ENCODE measurements at regions not wholly inside any gene's neighbourhood (a gene's known extent, or its start where the extent isn't known, plus 50 kb on each side); places are given as distances from the start of the nearest gene placed in this dataset.

DNA sequence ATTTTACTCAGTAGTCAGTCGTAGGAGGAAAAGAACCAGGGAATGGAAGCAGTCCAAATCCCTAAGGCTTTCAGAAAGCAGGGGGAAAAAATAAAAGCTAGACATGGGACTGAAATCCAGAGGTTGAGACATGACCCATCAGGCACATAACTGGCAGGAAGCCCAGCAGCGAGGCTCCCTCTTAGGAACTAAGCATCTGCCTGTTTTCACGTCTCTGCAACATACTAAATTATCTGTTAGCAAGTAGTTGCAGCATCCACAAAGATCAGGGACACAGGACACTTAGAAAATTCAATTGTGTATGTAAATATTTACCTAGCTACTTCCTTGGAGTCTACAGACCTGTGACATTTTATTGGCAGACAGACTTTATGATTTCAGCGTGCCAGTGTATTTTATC is 118.0 kb upstream of the EDNRA start:
- Histone ChIP-seq H3K9me3 (no peaks in the 10 kb centered on the region), H3K36me3 (no peaks in the 10 kb centered on the region), H3K4me1 (peaks cover 0 to 33% (median 23%) of the 10 kb centered on the region in 4 donors), H3K27ac (peak overlapping the region in 3 of 4 donors; percentile 62 to 80 (median 73)), H3K27me3 (no peaks in the 10 kb centered on the region), H3K4me3 (no peak overlapping the region)
- TF ChIP-seq CTCF (IDR thresholded peaks at IDR 0.05) (no peak), POLR2A (IDR thresholded peaks at IDR 0.05) (no peak), EP300 (IDR thresholded peaks at IDR 0.05) (peak in 1 of 2 donors; percentile 17)
- 22 to 23% methylated on average over 4 of the region's 4 CpGs for WGBS, 2 donors
- DNase-seq (ENCODE audit: low spot score in 2 of 2) = peak; percentile 46 to 53

DNA sequence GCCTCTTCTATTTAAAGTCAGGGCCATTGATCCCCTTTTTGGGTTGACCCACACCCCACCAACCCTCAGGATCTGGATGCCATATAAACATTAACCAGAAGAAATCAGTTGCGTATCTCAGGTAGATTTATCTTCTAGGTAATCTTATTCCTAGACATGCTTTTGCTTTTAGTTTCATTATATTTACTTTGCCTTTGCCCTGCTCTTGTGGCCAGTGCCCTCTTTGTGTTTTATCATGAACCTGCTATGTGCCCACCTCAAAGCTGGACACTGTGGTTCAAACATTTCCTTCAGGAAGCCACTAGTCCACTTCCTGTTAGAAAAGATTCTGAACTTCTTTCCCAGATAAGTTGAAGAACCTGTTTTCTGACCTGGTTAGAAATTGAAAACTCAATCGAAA is 117.4 kb upstream of the EDNRA start:
- WGBS, 2 donors = 88 to 94% methylated on average over 2 of the region's 2 CpGs
- H3K4me1 ChIP-seq = peaks cover 0 to 33% (median 23%) of the 10 kb centered on the region in 4 donors
- H3K27me3 ChIP-seq = no peaks in the 10 kb centered on the region
- TF ChIP-seq POLR2A (IDR thresholded peaks at IDR 0.05) = no peak
- no peak for TF ChIP-seq CTCF (IDR thresholded peaks at IDR 0.05)
- no peak for TF ChIP-seq EP300 (IDR thresholded peaks at IDR 0.05)
- H3K4me3 ChIP-seq = no peak overlapping the region
- no peak for DNase-seq (ENCODE audit: low spot score in 2 of 2)
- no peaks in the 10 kb centered on the region for H3K9me3 ChIP-seq
- H3K27ac ChIP-seq = peak overlapping the region in 2 of 4 donors; percentile 73 to 80
- no peaks in the 10 kb centered on the region for H3K36me3 ChIP-seq

DNA sequence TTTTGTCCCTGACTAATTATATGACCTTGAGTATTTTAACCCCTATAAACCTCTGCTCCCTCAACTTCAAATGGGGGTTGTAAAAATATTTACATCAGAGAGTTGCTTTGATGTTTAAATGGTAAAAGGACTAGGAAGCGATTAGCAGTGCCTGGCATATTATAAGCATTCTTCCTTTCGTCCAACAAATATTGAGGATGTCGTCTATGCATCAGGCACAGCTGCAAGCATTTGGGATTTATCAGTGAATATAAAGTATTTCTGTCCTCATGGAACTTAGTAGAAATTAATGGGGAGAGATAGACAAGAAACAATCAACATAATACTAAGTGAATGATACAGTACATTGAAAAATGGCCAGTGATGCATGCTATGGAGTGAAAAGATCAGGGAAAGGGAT is 115.5 kb upstream of the EDNRA start:
- no peak overlapping the region for H3K27ac ChIP-seq
- H3K36me3 ChIP-seq = no peaks in the 10 kb centered on the region
- WGBS, 2 donors = 88 to 91% methylated on average over 3 of the region's 3 CpGs
- H3K4me1 ChIP-seq = peaks cover 0 to 28% (median 23%) of the 10 kb centered on the region in 4 donors
- TF ChIP-seq POLR2A (IDR thresholded peaks at IDR 0.05) (no peak), EP300 (IDR thresholded peaks at IDR 0.05) (no peak), CTCF (IDR thresholded peaks at IDR 0.05) (no peak)
- H3K27me3 ChIP-seq = no peaks in the 10 kb centered on the region
- DNase-seq (ENCODE audit: low spot score in 2 of 2) = no peak
- no peak overlapping the region for H3K4me3 ChIP-seq
- H3K9me3 ChIP-seq = no peaks in the 10 kb centered on the region

DNA sequence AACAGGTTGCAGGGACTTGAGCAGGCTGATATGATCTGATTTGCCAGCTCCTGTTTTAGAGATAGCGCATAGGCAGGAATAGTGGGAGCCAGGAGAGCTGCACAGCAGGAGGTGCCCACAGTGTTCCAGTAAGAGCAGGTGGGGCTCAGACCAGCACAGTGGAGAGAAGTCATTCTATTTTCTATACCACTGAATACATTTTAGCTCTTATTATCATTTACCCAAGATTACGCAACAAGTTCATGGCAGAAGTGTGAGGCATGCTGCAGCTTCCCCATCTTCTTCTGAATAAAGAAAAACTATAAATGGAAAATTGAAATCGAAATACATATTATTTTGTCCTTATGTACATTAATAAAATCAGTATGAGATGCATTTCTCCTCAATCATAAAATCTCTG is 114.7 kb upstream of the EDNRA start:
- no peaks in the 10 kb centered on the region for H3K27me3 ChIP-seq
- 93 to 94% methylated on average over 3 of the region's 3 CpGs for WGBS, 2 donors

DNA sequence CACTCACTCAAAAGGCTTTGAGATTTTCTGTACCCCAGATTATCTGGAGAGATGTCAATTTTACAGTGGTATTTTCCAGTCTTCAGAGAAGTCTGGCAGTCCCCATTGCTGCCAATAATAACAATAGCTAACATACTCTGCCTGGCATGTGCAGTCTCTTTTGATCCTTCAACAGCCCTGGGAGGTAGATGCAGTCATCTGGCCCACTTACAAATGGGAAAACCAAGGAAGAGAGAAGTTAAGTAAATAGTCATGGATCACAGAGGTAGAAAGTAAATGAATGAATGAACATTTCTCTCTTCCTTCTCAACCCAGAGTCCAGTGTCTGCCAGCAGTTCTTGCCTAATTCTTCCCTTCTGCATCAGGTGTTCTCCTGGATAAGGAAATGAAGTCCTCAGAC is 113.0 kb upstream of the EDNRA start:
- Histone ChIP-seq H3K4me1 (peaks cover 0 to 6% (median 2%) of the 10 kb centered on the region in 4 donors), H3K36me3 (no peaks in the 10 kb centered on the region), H3K9me3 (no peaks in the 10 kb centered on the region), H3K4me3 (no peak overlapping the region), H3K27me3 (no peaks in the 10 kb centered on the region), H3K27ac (no peak overlapping the region)
- no peak for DNase-seq (ENCODE audit: low spot score in 2 of 2)
- no peak for TF ChIP-seq CTCF (IDR thresholded peaks at IDR 0.05)
- no peak for TF ChIP-seq POLR2A (IDR thresholded peaks at IDR 0.05)

More for the DNA sequence above, 114.7 kb upstream of the EDNRA start:
- TF ChIP-seq CTCF (IDR thresholded peaks at IDR 0.05) (no peak), POLR2A (IDR thresholded peaks at IDR 0.05) (no peak), EP300 (IDR thresholded peaks at IDR 0.05) (no peak)
- no peaks in the 10 kb centered on the region for H3K9me3 ChIP-seq
- no peak overlapping the region for H3K27ac ChIP-seq
- no peaks in the 10 kb centered on the region for H3K36me3 ChIP-seq
- peaks cover 0 to 24% (median 16%) of the 10 kb centered on the region in 4 donors for H3K4me1 ChIP-seq
- no peak overlapping the region for H3K4me3 ChIP-seq
- DNase-seq (ENCODE audit: low spot score in 2 of 2) = no peak

Data from tibial nerve (tissue), 4 donors.